WTC11 (cell line): ENCODE measurements at regions not wholly inside any gene's neighbourhood (a gene's known extent, or its start where the extent isn't known, plus 50 kb on each side); places are given as distances from the start of the nearest gene placed in this dataset.

ENCODE experiments used
- ATAC-seq: fragments of 200-7000 bp; cut with Tn5 transposase; 2 replicates; pipeline ENCODE4 v1.10.0; 2021; ENCODE audit warnings: mild to moderate bottlenecking, moderate library complexity
- CTCF ChIA-PET: fragments of 300-600 bp; sonication (Branson Sonifier 250); formaldehyde crosslinking; loops from one replicate; lab custom pipeline; 2021; ENCODE audit warnings: antibody characterized with exemption; lab: Charles Lee
- POLR2A ChIA-PET: fragments of 350-600 bp; sonication (Branson Sonifier 250); formaldehyde crosslinking; loops from one replicate; lab custom pipeline; 2021; ENCODE audit warnings: antibody characterized with exemption; lab: Charles Lee
- DNase-seq: peaks from one replicate; pipeline ENCODE4 v3.0.0; 2021; ENCODE audit warnings: low spot score
- H3K27ac Mint-ChIP-seq: 2 replicates; pipeline ENCODE4 v1.8.0; 2021; ENCODE audit warnings: mixed read lengths
- H3K27me3 Mint-ChIP-seq: 2 replicates; pipeline ENCODE4 v1.8.0; 2021; ENCODE audit warnings: low read depth, mild to moderate bottlenecking, moderate library complexity, mixed read lengths
- H3K36me3 Mint-ChIP-seq: 2 replicates; pipeline ENCODE4 v1.8.0; 2021; ENCODE audit warnings: mixed read lengths
- H3K4me1 Mint-ChIP-seq: 2 replicates; pipeline ENCODE4 v1.8.0; 2022; ENCODE audit warnings: mixed read lengths
- H3K4me3 Mint-ChIP-seq: 2 replicates; pipeline ENCODE4 v1.8.0; 2021; ENCODE audit warnings: mild to moderate bottlenecking, moderate library complexity, mixed read lengths
- H3K9me3 Mint-ChIP-seq: 2 replicates; pipeline ENCODE4 v1.8.0; 2021; ENCODE audit warnings: mixed read lengths
- ATF1 ChIP-seq: sonication (generic); formaldehyde crosslinking; IDR thresholded peaks from 2 replicates; pipeline ENCODE4 v1.8.1; 2023; ENCODE audit warnings: mild to moderate bottlenecking, moderate library complexity, missing genetic modification reagents
- ATF2 ChIP-seq: sonication (generic); formaldehyde crosslinking; IDR thresholded peaks from 2 replicates; pipeline ENCODE4 v1.8.1; 2022; ENCODE audit warnings: low read depth, missing genetic modification reagents, borderline replicate concordance
- ATF6 ChIP-seq: sonication (generic); formaldehyde crosslinking; IDR thresholded peaks from 2 replicates; pipeline ENCODE4 v1.8.1; 2023; ENCODE audit warnings: mild to moderate bottlenecking, missing genetic modification reagents
- CDX4 ChIP-seq: fragments of 250-450 bp; sonication (Bioruptor Pico); IDR thresholded peaks from 2 replicates; pipeline ENCODE4 v1.9.0; 2021; ENCODE audit warnings: moderate library complexity, mild to moderate bottlenecking, inconsistent platforms, borderline replicate concordance
- E2F1 ChIP-seq: sonication (generic); formaldehyde crosslinking; IDR thresholded peaks from 2 replicates; pipeline ENCODE4 v1.8.0; 2022; ENCODE audit warnings: mild to moderate bottlenecking, missing genetic modification reagents
- E2F4 ChIP-seq: sonication (generic); formaldehyde crosslinking; IDR thresholded peaks from 2 replicates; pipeline ENCODE4 v1.8.1; 2022; ENCODE audit warnings: low read depth, mild to moderate bottlenecking, moderate library complexity, missing genetic modification reagents, borderline replicate concordance
- GRHL2 ChIP-seq: fragments of 250-450 bp; sonication (Bioruptor Pico); IDR thresholded peaks from 2 replicates; pipeline ENCODE4 v1.8.0; 2022; ENCODE audit warnings: mild to moderate bottlenecking, moderate library complexity; ENCODE audit not compliant: insufficient replicate concordance, severe bottlenecking
- IRF2 ChIP-seq: sonication (generic); formaldehyde crosslinking; IDR thresholded peaks from 2 replicates; pipeline ENCODE4 v1.8.0; 2022; ENCODE audit warnings: low read depth, missing genetic modification reagents, borderline replicate concordance
- JAZF1 ChIP-seq: fragments of 250-450 bp; sonication (Bioruptor Pico); IDR thresholded peaks from 2 replicates; pipeline ENCODE4 v1.9.0; 2021; ENCODE audit warnings: moderate library complexity, mild to moderate bottlenecking, inconsistent platforms
- MAX ChIP-seq: sonication (generic); formaldehyde crosslinking; IDR thresholded peaks from 2 replicates; pipeline ENCODE4 v1.8.0; 2022; ENCODE audit warnings: mild to moderate bottlenecking, missing genetic modification reagents
- MYBL2 ChIP-seq: sonication (generic); formaldehyde crosslinking; IDR thresholded peaks from 2 replicates; pipeline ENCODE4 v1.8.1; 2023; ENCODE audit warnings: mild to moderate bottlenecking, moderate library complexity, missing genetic modification reagents
- NFATC4 ChIP-seq: fragments of 250-450 bp; sonication (Bioruptor Pico); IDR thresholded peaks from 2 replicates; pipeline ENCODE4 v1.9.0; 2021; ENCODE audit warnings: mild to moderate bottlenecking
- NFE2L1 ChIP-seq: sonication (generic); formaldehyde crosslinking; IDR thresholded peaks from 2 replicates; pipeline ENCODE4 v1.8.1; 2023; ENCODE audit warnings: missing genetic modification reagents
- NFYB ChIP-seq: sonication (generic); formaldehyde crosslinking; conservative IDR thresholded peaks from 2 replicates; pipeline ENCODE4 v1.8.0; 2022; ENCODE audit warnings: low read depth, missing genetic modification reagents
- NR3C1 ChIP-seq: sonication (generic); formaldehyde crosslinking; conservative IDR thresholded peaks from 2 replicates; pipeline ENCODE4 v1.8.1; 2023; ENCODE audit warnings: low read depth, mild to moderate bottlenecking, missing genetic modification reagents
- PRRX2 ChIP-seq: fragments of 250-450 bp; sonication (Bioruptor Pico); IDR thresholded peaks from 2 replicates; pipeline ENCODE4 v1.8.0; 2021; ENCODE audit warnings: mild to moderate bottlenecking
- TEAD1 ChIP-seq: sonication (generic); formaldehyde crosslinking; IDR thresholded peaks from 2 replicates; pipeline ENCODE4 v1.8.0; 2022; ENCODE audit warnings: mild to moderate bottlenecking, missing genetic modification reagents
- TP53 ChIP-seq: sonication (generic); formaldehyde crosslinking; IDR thresholded peaks from 2 replicates; pipeline ENCODE4 v1.8.1; 2023; ENCODE audit warnings: mild to moderate bottlenecking, missing genetic modification reagents
- ZNF532 ChIP-seq: fragments of 250-450 bp; sonication (Bioruptor Pico); IDR thresholded peaks from 2 replicates; pipeline ENCODE4 v1.9.0; 2021; ENCODE audit warnings: mild to moderate bottlenecking, borderline replicate concordance
- ZSCAN18 ChIP-seq: fragments of 250-450 bp; sonication (Bioruptor Pico); IDR thresholded peaks from 2 replicates; pipeline ENCODE4 v2.1.2; 2022; ENCODE audit warnings: mild to moderate bottlenecking, moderate library complexity

- CTCF ChIA-PET: no interaction called here
- Mint-ChIP-seq H3K4me1 (peaks cover 8% of the 10 kb centered on the region), H3K36me3 (no peaks in the 10 kb centered on the region), H3K9me3 (no peaks in the 10 kb centered on the region), H3K4me3 (no peak overlapping the region), H3K27me3 (peaks cover 10% of the 10 kb centered on the region), H3K27ac (no peak overlapping the region)
- TF ChIP-seq E2F4 (CRISPR knock-in tag) (no peak), NFYB (CRISPR knock-in tag) (no peak), ATF1 (no peak), MAX (CRISPR knock-in tag) (no peak), TEAD1 (CRISPR knock-in tag) (no peak), IRF2 (no peak), JAZF1 (CRISPR knock-in tag) (no peak), NFE2L1 (CRISPR knock-in tag) (no peak), E2F1 (CRISPR knock-in tag) (no peak)
- POLR2A ChIA-PET: no interaction called here
- ATAC-seq: no peak
- DNase-seq: no peak
Measured at GRCh38 chr12:53845932-53846331, 92.7 kb upstream of the HOXC13 start.

GRCh38 chr12:53849113-53849512 lies 89.5 kb upstream of the HOXC13 start:
- H3K4me3 Mint-ChIP-seq: no peak overlapping the region
- CTCF ChIA-PET: no interaction called here
- peaks cover 6% of the 10 kb centered on the region for H3K27me3 Mint-ChIP-seq
- POLR2A ChIA-PET: no interaction called here
- H3K4me1 Mint-ChIP-seq: peaks cover 8% of the 10 kb centered on the region
- H3K9me3 Mint-ChIP-seq: no peaks in the 10 kb centered on the region
- H3K36me3 Mint-ChIP-seq: no peaks in the 10 kb centered on the region
- no peak for ATAC-seq
- no peak for DNase-seq
- no peak for TF ChIP-seq TP53 (CRISPR knock-in tag)
- no peak for TF ChIP-seq ZSCAN18 (CRISPR knock-in tag)
- TF ChIP-seq MYBL2 (CRISPR knock-in tag): no peak
- TF ChIP-seq PRRX2: no peak
- TF ChIP-seq, all 79 proteins: peak for 0
- no peak overlapping the region for H3K27ac Mint-ChIP-seq

GRCh38 chr12:53849656-53850055 lies 89.0 kb upstream of the HOXC13 start:
- ChIA-PET POLR2A (no interaction called here), CTCF (interaction anchor here (1.3 kb wide), 1 partner anchor 147 kb away, joined by 3 read pairs; no protein-coding TSS in a partner anchor)
- peaks cover 4% of the 10 kb centered on the region for H3K27me3 Mint-ChIP-seq
- TF ChIP-seq NR3C1 (CRISPR knock-in tag) (no peak), ATF6 (CRISPR knock-in tag) (no peak), GRHL2 (CRISPR knock-in tag) (no peak), ZNF532 (no peak), NFATC4 (CRISPR knock-in tag) (no peak), MAX (CRISPR knock-in tag) (no peak), ATF2 (CRISPR knock-in tag) (no peak), NFYB (CRISPR knock-in tag) (no peak), CDX4 (no peak)

More at GRCh38 chr12:53849656-53850055, 89.0 kb upstream of the HOXC13 start:
- ATAC-seq: no peak
- Mint-ChIP-seq H3K9me3 (no peaks in the 10 kb centered on the region), H3K27ac (no peak overlapping the region), H3K4me3 (no peak overlapping the region), H3K4me1 (peaks cover 6% of the 10 kb centered on the region), H3K36me3 (no peaks in the 10 kb centered on the region)
- DNase-seq: no peak
